ENCODE measurements at regions not wholly inside any gene's neighbourhood (a gene's known extent, or its start where the extent isn't known, plus 50 kb on each side); places are given as distances from the start of the nearest gene placed in this dataset.

DNA sequence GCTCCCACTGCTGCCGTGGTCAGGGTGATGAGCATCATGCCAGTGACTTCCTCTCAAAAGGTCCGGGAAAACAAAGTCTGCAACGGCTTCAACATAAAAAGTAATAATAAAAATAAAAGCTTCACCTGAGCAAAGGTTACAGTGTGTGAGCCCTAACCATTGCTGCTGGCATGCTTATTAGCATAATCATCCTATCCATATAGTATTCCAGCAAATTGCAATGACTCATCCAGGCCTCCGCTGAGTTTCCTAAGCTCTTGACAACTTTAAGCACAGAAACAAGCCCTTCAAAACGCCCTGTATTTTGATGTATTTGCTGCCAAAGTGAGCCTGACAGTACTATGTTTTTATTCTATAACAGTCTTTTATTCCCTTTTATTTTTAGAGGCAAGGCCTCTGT is 100.5 kb downstream of the AASDH start:
- H3K23ac ChIP-seq (ENCODE audit: insufficient read length, low read depth, low read length) = no peak overlapping the region
- Mint-ChIP-seq H3K9me3 (peaks cover 2 to 3% of the 10 kb centered on the region in 2 experiments; a peak in 3 of 5 replicates), H3K36me3 (ENCODE audit: insufficient read depth in 1 of 3, low read depth in 3 of 3) (peaks cover 3 to 5% (median 4%) of the 10 kb centered on the region in 3 experiments; a peak in 5 of 7 replicates), H3K4me3 (no peak overlapping the region), H3K4me1 (peaks cover 4 to 13% of the 10 kb centered on the region in 2 experiments), H3K27ac (no peak overlapping the region; a peak in 1 of 7 replicates), H3K27me3 (ENCODE audit: low read depth) (no peaks in the 10 kb centered on the region)
- no peak overlapping the region for H3K56ac ChIP-seq (ENCODE audit: insufficient read length, low read depth, low read length)
- no peaks in the 10 kb centered on the region for H3K79me1 ChIP-seq (ENCODE audit: insufficient read depth, low read depth, low read length, poor library complexity, severe bottlenecking)
- no peaks in the 10 kb centered on the region for H3K4me1 ChIP-seq (ENCODE audit: insufficient read depth, low read length)
- no peak overlapping the region for H3K27ac ChIP-seq (ENCODE audit: insufficient read length, low read depth, low read length)
- H3K18ac ChIP-seq (ENCODE audit: insufficient read length, low read depth, low read length) = no peak overlapping the region
- no peak overlapping the region for H2BK12ac ChIP-seq (ENCODE audit: insufficient read length, low read depth, low read length)
- no peak overlapping the region for H4K8ac ChIP-seq (replicated peaks; ENCODE audit: insufficient read length, low read depth, low read length)
- H3K4me2 ChIP-seq (ENCODE audit: insufficient read depth, insufficient read length, low read length) = no peak overlapping the region
- H2BK5ac ChIP-seq (ENCODE audit: insufficient read length, low read length) = no peak overlapping the region
- no peak overlapping the region for H2AK5ac ChIP-seq (ENCODE audit: insufficient read length, low read length)
- no peak overlapping the region for H3K4ac ChIP-seq (ENCODE audit: low read depth, low read length)
- H3K79me2 ChIP-seq (ENCODE audit: insufficient read depth, low read length) = no peaks in the 10 kb centered on the region
- no CpG with 5 or more reads among the region's 5 CpGs for WGBS (ENCODE audit: extremely low coverage, insufficient read length, low lambda C conversion rate)
- no peak overlapping the region for H3K14ac ChIP-seq (ENCODE audit: insufficient read depth, low read length)
- H2BK120ac ChIP-seq (ENCODE audit: low read depth, low read length, poor library complexity, severe bottlenecking) = no peak overlapping the region
- TF ChIP-seq, protein P1, sequence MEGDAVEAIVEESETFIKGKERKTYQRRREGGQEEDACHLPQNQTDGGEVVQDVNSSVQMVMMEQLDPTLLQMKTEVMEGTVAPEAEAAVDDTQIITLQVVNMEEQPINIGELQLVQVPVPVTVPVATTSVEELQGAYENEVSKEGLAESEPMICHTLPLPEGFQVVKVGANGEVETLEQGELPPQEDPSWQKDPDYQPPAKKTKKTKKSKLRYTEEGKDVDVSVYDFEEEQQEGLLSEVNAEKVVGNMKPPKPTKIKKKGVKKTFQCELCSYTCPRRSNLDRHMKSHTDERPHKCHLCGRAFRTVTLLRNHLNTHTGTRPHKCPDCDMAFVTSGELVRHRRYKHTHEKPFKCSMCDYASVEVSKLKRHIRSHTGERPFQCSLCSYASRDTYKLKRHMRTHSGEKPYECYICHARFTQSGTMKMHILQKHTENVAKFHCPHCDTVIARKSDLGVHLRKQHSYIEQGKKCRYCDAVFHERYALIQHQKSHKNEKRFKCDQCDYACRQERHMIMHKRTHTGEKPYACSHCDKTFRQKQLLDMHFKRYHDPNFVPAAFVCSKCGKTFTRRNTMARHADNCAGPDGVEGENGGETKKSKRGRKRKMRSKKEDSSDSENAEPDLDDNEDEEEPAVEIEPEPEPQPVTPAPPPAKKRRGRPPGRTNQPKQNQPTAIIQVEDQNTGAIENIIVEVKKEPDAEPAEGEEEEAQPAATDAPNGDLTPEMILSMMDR (conservative IDR thresholded peaks at IDR 0.05) = no peak
- no peak overlapping the region for H4K91ac ChIP-seq (ENCODE audit: insufficient read length, low read depth, low read length)
- H4K5ac ChIP-seq (ENCODE audit: insufficient read length, low read depth, low read length) = no peak overlapping the region
- no peak overlapping the region for H2AFZ ChIP-seq (ENCODE audit: low read length)
- H3K23me2 ChIP-seq (ENCODE audit: insufficient read length, low read depth, low read length, poor library complexity, severe bottlenecking) = no peaks in the 10 kb centered on the region
- H3T11ph ChIP-seq (ENCODE audit: low read length) = no peak overlapping the region
- no peak overlapping the region for H3K9ac ChIP-seq (ENCODE audit: extremely low read depth, insufficient read length, low read length)
- H3K27me3 ChIP-seq (ENCODE audit: insufficient read depth, low read length) = no peaks in the 10 kb centered on the region
- H4K20me1 ChIP-seq (ENCODE audit: control insufficient read depth, insufficient read depth, insufficient read length) = no peaks in the 10 kb centered on the region
- no peak overlapping the region for H2BK20ac ChIP-seq (ENCODE audit: low read depth, low read length, poor library complexity, severe bottlenecking)
- H2BK15ac ChIP-seq (ENCODE audit: low read depth, low read length) = no peak overlapping the region
- H3K9me3 ChIP-seq (ENCODE audit: control insufficient read depth, low read depth, low read length) = no peaks in the 10 kb centered on the region
- DNase-seq = no peak

Measured in H9 (cell line).